ENCODE measurements at regions not wholly inside any gene's neighbourhood (a gene's known extent, or its start where the extent isn't known, plus 50 kb on each side); places are given as distances from the start of the nearest gene placed in this dataset.

DNA sequence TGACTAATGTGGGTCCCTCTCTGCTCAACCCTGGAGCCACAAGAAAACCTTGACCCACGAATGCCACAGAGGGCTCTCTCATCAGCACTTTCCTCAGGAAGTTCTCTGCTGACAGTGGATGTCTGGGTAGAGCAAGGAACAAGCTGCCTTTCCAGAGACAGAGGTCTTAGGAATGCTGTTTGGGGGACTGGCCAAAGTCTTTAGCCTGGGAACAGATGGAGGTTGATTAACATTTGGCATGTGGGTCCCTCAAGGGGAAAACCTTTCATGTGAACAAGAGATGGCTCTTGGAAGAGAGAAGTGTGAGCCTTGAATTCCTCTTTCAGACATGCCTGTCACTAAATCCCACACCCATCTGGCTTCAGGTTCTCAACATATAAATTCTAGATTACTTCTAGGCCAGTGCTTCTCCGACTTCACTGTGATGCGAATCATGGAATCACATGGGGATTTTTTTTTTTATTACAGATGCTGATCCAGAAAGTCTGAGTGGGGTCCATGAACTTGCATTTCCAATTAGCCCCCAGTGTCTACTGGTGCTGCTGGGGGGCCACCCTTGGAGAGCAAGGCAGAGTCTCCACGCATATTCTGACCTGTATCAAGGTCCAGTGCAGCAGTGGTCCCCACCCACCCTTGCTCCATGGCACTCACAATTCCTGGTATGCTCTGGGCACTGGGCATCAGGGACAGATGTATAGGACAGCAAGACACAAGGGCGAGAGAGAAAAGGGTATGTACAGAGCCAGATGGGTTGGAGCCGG is 360.4 kb downstream of the CXCL12 start:
- H3K27ac Mint-ChIP-seq: no peak overlapping the region
- no peak for ATAC-seq
- H3K4me3 Mint-ChIP-seq: no peak overlapping the region
- H3K9me3 ChIP-seq (ENCODE audit: control insufficient read depth, low read length, poor library complexity, severe bottlenecking): no peaks in the 10 kb centered on the region
- peaks cover 2% of the 10 kb centered on the region for H3K36me3 Mint-ChIP-seq (ENCODE audit: low read depth)
- DNase-seq: no peak
- H3K4me1 Mint-ChIP-seq: no peaks in the 10 kb centered on the region
- H3K27me3 Mint-ChIP-seq: peaks cover 50% of the 10 kb centered on the region

GRCh38 chr10:44023517-44023916 is 361.4 kb downstream of the CXCL12 start:
- Mint-ChIP-seq H3K27me3 (peaks cover 50% of the 10 kb centered on the region), H3K4me1 (no peaks in the 10 kb centered on the region), H3K4me3 (no peak overlapping the region), H3K27ac (no peak overlapping the region), H3K36me3 (ENCODE audit: low read depth) (peaks cover 2% of the 10 kb centered on the region)
- no peak for ATAC-seq
- H3K9me3 ChIP-seq (ENCODE audit: control insufficient read depth, low read length, poor library complexity, severe bottlenecking): no peaks in the 10 kb centered on the region
- no peak for DNase-seq

- DNase-seq (no peak), ATAC-seq (no peak)
- H3K36me3 Mint-ChIP-seq (ENCODE audit: low read depth): peaks cover 2% of the 10 kb centered on the region
- no peaks in the 10 kb centered on the region for H3K4me1 Mint-ChIP-seq
- H3K9me3 ChIP-seq (ENCODE audit: control insufficient read depth, low read length, poor library complexity, severe bottlenecking): no peaks in the 10 kb centered on the region
- H3K27me3 Mint-ChIP-seq: peaks cover 54% of the 10 kb centered on the region
- no peak overlapping the region for H3K4me3 Mint-ChIP-seq
- no peak overlapping the region for H3K27ac Mint-ChIP-seq
Measured at GRCh38 chr10:44022203-44022602, 362.7 kb downstream of the CXCL12 start.

- no peak for DNase-seq
- H3K9me3 ChIP-seq (ENCODE audit: control insufficient read depth, low read length, poor library complexity, severe bottlenecking): no peaks in the 10 kb centered on the region
- Mint-ChIP-seq H3K4me3 (no peak overlapping the region), H3K27me3 (peaks cover 54% of the 10 kb centered on the region), H3K36me3 (ENCODE audit: low read depth) (no peaks in the 10 kb centered on the region), H3K27ac (no peak overlapping the region), H3K4me1 (no peaks in the 10 kb centered on the region)
- no peak for ATAC-seq
Measured at GRCh38 chr10:44020322-44021111, 364.4 kb downstream of the CXCL12 start.

DNA sequence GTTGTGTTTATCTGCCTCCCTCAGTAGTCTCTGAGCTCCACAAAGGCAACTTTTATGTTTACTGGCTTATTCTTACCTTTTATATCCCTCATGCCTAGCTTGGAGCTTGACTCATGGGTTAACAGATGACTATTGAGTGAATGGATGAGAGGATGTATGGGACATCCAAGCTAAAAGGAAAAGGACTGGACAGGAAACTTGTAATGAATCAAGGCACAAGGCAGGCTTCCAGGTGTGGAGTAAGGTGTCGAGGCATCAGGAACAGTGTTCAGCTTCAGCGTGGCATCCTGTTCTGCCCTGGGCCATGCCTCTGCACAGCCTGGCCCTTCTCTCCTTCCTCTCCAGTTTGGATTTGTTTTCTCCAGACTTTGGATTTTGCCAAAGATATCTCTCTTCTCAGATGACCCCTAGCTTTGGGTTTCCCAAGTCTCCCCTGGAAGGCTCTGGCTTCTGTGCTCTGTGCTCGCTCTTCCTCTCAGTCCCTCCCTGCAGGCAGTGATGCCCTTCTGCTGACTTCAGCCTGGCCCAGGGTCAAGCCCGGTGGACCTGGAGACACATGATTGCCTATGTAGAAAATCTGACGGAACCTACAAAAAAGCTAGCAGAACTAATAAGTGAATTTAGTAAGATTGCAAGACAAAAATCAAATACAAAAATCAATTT is 367.3 kb downstream of the CXCL12 start:
- peaks cover 41% of the 10 kb centered on the region for H3K27me3 Mint-ChIP-seq
- ATAC-seq (no peak), DNase-seq (no peak)
- H3K27ac Mint-ChIP-seq: no peak overlapping the region
- H3K4me1 Mint-ChIP-seq: peaks cover 2% of the 10 kb centered on the region
- no peaks in the 10 kb centered on the region for H3K36me3 Mint-ChIP-seq (ENCODE audit: low read depth)
- H3K9me3 ChIP-seq (ENCODE audit: control insufficient read depth, low read length, poor library complexity, severe bottlenecking): no peaks in the 10 kb centered on the region
- H3K4me3 Mint-ChIP-seq: no peak overlapping the region

DNA sequence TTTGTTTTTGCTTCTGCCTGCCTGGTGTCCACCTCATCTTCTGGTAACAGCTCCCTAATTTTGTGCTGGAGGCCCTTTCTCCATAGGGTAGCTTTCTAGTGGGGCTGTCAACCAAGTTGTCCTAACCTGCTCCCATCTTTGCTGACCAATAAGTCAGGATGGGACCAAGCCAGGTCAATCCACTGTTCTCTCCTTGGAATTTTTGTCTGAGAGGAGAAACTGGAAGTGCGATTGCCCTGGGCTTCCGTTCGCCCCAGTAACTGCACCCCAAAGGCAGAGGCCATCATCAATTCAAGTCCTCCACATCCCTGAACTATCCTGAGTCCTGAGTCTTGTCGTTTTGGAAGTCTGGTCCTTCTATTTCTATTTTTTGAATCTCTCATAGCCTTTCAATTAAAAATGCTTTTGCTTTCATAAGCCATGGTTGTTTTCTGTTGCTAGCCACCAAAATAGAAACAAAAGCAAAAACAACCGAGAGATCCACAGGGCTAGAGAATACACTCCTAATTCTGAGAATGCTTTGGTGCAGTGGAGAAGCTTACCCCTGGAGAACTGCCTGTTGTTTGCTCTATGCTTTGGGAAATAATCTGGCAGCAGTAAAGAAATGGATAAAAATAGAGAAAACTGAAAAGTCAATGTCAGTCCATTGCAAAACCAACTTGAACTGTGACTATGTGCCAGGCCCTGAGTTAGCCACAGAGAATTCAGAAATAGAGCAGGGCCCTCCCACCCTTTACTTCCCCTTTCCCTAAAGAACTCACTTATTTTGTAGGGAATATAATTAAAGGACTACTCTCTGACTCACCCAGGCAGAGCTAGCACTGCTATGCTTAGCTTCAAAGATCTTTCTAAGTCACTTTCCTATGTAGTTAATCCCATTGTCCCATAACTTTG is 368.1 kb downstream of the CXCL12 start:
- H3K9me3 ChIP-seq (ENCODE audit: control insufficient read depth, low read length, poor library complexity, severe bottlenecking): no peaks in the 10 kb centered on the region
- H3K4me3 Mint-ChIP-seq: no peak overlapping the region
- no peak overlapping the region for H3K27ac Mint-ChIP-seq
- ATAC-seq: no peak
- no peaks in the 10 kb centered on the region for H3K36me3 Mint-ChIP-seq (ENCODE audit: low read depth)
- DNase-seq: no peak
- H3K4me1 Mint-ChIP-seq: peaks cover 2% of the 10 kb centered on the region
- peaks cover 34% of the 10 kb centered on the region for H3K27me3 Mint-ChIP-seq

DNA sequence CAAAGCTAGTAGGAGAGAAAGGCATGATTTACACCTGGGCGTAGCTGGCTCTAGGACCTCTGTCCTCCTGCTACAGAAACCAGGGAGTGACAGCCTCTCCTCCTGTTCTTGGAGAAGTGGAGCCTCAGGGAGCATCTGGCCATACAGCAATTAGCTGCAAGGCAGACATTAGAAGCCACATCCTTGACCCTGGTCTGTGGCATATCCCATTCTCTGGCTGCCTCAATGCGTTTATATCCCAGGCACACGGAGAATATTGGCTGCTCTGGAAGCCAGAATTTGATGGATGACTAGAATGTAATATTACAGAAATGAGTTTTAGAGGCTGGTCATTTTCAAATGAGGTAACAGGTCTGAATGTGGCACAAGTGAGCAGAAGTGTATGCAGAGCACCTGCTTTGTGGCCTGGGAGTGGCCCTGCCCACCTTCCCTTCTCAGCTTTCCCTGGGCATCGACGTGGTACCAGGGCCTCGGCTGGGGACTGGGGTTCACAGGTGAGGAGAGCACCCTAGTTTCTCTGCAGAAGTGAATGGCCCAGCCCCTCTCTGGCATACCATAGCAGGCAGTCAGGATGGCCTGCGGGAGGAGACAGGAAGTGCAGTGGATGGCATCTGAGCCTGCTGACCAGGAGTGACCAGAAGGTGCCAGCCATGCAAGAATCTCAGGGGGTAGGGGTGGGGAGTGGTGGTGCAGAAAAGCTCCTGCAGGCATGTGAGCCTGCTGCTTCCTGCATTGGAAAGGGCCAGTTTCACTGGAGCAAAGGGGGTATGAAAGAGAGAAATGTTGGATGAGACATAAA is 367.2 kb upstream of the ZNF32 start:
- DNase-seq: no peak
- no peaks in the 10 kb centered on the region for H3K36me3 Mint-ChIP-seq (ENCODE audit: low read depth)
- H3K9me3 ChIP-seq (ENCODE audit: control insufficient read depth, low read length, poor library complexity, severe bottlenecking): no peaks in the 10 kb centered on the region
- no peak overlapping the region for H3K4me3 Mint-ChIP-seq
- peaks cover 2% of the 10 kb centered on the region for H3K4me1 Mint-ChIP-seq
- no peak overlapping the region for H3K27ac Mint-ChIP-seq
- no peak for ATAC-seq
- peaks cover 36% of the 10 kb centered on the region for H3K27me3 Mint-ChIP-seq

GRCh38 chr10:44014644-44015250 is 366.1 kb upstream of the ZNF32 start:
- Mint-ChIP-seq H3K27ac (no peak overlapping the region), H3K36me3 (ENCODE audit: low read depth) (no peaks in the 10 kb centered on the region), H3K4me3 (no peak overlapping the region), H3K27me3 (peaks cover 39% of the 10 kb centered on the region), H3K4me1 (peaks cover 2% of the 10 kb centered on the region)
- ATAC-seq (no peak), DNase-seq (no peak)
- H3K9me3 ChIP-seq (ENCODE audit: control insufficient read depth, low read length, poor library complexity, severe bottlenecking): no peaks in the 10 kb centered on the region

- no peak overlapping the region for H3K4me3 Mint-ChIP-seq
- DNase-seq (no peak), ATAC-seq (no peak)
- peaks cover 2% of the 10 kb centered on the region for H3K4me1 Mint-ChIP-seq
- no peak overlapping the region for H3K27ac Mint-ChIP-seq
- no peaks in the 10 kb centered on the region for H3K9me3 ChIP-seq (ENCODE audit: control insufficient read depth, low read length, poor library complexity, severe bottlenecking)
- no peaks in the 10 kb centered on the region for H3K36me3 Mint-ChIP-seq (ENCODE audit: low read depth)
- peaks cover 39% of the 10 kb centered on the region for H3K27me3 Mint-ChIP-seq
Measured at GRCh38 chr10:44013981-44014380, 365.3 kb upstream of the ZNF32 start.

GRCh38 chr10:44012921-44013320 is 364.2 kb upstream of the ZNF32 start:
- Mint-ChIP-seq H3K4me1 (peaks cover 4% of the 10 kb centered on the region), H3K27me3 (peaks cover 47% of the 10 kb centered on the region), H3K4me3 (no peak overlapping the region), H3K27ac (no peak overlapping the region), H3K36me3 (ENCODE audit: low read depth) (no peaks in the 10 kb centered on the region)
- H3K9me3 ChIP-seq (ENCODE audit: control insufficient read depth, low read length, poor library complexity, severe bottlenecking): no peaks in the 10 kb centered on the region
- DNase-seq: no peak
- ATAC-seq: no peak

- Mint-ChIP-seq H3K4me3 (no peak overlapping the region), H3K4me1 (peaks cover 4% of the 10 kb centered on the region), H3K36me3 (ENCODE audit: low read depth) (no peaks in the 10 kb centered on the region), H3K27me3 (peaks cover 52% of the 10 kb centered on the region), H3K27ac (peak overlapping the region; percentile 16)
- ATAC-seq: no peak
- H3K9me3 ChIP-seq (ENCODE audit: control insufficient read depth, low read length, poor library complexity, severe bottlenecking): no peaks in the 10 kb centered on the region
- no peak for DNase-seq
Measured at GRCh38 chr10:44011603-44011981, 362.9 kb upstream of the ZNF32 start.

Measured in T-helper 17 cell (primary cell).